HK-2 (cell line): ENCODE measurements at regions not wholly inside any gene's neighbourhood (a gene's known extent, or its start where the extent isn't known, plus 50 kb on each side); places are given as distances from the start of the nearest gene placed in this dataset.

ENCODE experiments used
- DNase-seq: peaks from one replicate; pipeline ENCODE4 v3.0.0-alpha.2; 2018; ENCODE audit not compliant: unreplicated experiment

GRCh38 chr2:18503376-18504228 lies 56.9 kb downstream of the RDH14 start:
- no peak for DNase-seq

GRCh38 chr2:18502142-18502541 lies 58.3 kb downstream of the RDH14 start:
- DNase-seq: no peak

GRCh38 chr2:18501729-18502128 lies 58.7 kb downstream of the RDH14 start:
- DNase-seq: no peak

- DNase-seq: no peak
Measured at GRCh38 chr2:18501156-18501555, 59.3 kb downstream of the RDH14 start.

DNA sequence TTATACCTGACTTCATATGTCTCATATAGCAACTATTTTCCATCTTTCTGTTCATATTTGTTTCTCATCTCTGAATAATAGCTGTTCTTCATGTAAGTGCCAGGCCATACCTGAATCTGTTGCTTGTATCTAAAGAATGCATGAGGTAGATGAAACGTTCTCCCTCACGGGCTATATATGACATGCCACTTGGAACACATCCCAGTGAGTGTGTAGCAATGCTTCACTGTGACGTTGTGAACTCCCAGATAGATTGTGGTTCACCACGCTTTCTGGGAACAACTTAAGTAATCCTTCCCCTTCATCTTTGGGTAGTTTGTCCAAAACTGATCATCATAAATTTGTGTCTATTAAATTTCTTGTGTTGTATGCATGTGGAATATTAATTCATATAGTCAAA lies 60.1 kb downstream of the RDH14 start:
- no peak for DNase-seq

DNA sequence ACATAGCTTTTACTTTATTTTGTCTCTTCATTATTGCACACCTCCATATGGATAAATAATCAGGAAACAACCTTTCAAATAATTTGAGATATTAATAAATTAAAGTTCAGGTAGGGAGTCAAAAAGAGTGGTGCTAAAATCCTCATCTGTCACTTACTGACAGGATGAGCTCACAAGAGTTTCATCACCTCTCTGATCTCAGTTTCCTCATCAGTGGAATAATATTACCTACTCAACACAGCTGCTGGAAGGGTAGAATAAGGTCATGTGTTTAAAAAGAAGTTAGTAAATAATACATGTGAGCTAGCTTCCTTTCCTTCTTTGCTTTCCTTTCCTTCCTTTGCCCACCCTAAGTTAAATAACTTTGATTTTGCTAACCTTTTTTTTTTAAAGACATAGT lies 61.9 kb downstream of the RDH14 start:
- DNase-seq: no peak

GRCh38 chr2:18496516-18496915 lies 63.9 kb downstream of the RDH14 start:
- DNase-seq: no peak

- no peak for DNase-seq
Measured at GRCh38 chr2:18495058-18495457, 65.4 kb downstream of the RDH14 start.

DNA sequence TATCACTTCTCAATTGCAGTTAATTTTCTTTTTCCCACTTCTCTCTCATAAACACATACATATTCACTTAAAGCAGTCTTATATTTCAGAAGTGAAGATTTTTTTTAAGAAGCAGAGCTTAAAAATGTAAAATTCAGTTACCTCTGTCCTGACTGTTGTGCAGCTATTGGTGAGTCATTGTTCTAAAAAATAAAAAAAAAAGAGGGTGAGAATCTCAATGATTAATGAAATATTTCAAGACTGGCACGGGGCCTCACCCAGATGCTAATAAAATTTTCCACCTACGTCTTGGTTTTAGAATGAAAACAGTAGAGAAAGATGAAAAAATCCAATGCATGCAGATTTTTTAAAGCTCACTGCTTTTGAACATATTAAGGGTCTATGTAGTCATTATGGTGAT lies 67.7 kb downstream of the RDH14 start:
- DNase-seq: no peak

- no peak for DNase-seq
Measured at GRCh38 chr2:18491577-18491976, 68.9 kb downstream of the RDH14 start.

DNA sequence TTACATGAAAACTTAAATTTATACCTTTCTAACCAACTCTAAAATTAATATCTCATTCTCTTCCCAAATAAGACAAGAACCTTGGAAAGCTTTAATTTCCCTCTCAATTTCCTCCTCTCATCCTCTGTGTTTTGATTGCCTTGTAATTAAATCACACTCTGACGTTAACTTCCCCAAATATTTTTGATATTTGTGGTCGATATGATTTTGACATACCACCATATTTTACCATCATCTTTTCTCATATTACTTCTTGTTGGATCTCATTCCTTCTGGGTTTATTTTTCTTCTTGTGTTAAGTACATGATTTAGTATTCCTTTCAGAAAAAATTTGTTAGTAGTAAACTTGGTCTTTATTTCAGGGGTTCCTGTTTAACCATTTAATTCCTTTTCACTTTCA lies 69.6 kb downstream of the RDH14 start:
- no peak for DNase-seq

- no peak for DNase-seq
Measured at GRCh38 chr2:18487106-18487913, 73.1 kb downstream of the RDH14 start.

DNA sequence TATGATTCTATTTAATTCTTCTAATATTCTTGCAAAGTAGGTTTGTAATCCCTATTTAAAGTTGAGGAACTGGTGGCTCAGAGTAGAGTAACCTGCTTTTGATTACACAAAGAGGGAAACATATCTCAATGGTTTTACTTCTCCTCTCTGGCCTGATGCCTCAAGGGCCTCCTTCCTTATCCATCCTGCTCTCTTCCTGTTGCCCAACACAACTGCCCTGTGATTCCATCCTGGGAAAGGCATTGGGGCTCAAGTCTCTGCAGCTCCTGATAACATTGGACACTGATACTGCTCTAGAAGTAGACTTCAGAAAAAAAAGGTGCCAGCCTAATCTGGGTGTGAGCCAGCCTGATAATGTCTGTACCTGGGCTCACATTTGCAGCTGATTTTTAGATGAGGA lies 75.8 kb downstream of the RDH14 start:
- no peak for DNase-seq

- DNase-seq: no peak
Measured at GRCh38 chr2:18483896-18484295, 76.6 kb downstream of the RDH14 start.

GRCh38 chr2:18482666-18483065 lies 77.8 kb downstream of the RDH14 start:
- DNase-seq: no peak

GRCh38 chr2:18479947-18480369 lies 80.5 kb downstream of the RDH14 start:
- DNase-seq: no peak

GRCh38 chr2:18477293-18477692 lies 83.2 kb downstream of the RDH14 start:
- DNase-seq: no peak

- DNase-seq: no peak
Measured at GRCh38 chr2:18476484-18476883, 84.0 kb downstream of the RDH14 start.

DNA sequence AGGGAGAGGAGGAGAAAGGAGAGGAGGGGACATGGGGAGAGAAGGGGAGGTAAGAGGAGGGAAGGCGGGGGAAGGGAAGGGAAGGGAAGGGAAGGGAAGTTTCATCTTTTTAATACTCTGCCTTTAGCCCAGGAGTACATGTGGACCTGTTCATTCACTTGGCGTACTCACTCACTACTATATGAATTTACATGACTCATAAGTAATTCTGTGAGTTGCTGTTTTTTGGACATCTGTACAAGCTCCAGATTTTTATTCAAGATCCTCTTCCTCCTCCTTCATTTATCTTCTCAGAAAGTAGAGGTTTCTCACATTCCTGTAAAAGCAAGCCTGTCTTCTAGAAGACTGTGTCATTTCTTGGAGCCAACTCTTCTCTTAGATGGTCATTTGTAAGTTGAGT lies 84.6 kb downstream of the RDH14 start:
- no peak for DNase-seq

- DNase-seq: no peak
Measured at GRCh38 chr2:18474700-18475099, 85.8 kb downstream of the RDH14 start.

DNA sequence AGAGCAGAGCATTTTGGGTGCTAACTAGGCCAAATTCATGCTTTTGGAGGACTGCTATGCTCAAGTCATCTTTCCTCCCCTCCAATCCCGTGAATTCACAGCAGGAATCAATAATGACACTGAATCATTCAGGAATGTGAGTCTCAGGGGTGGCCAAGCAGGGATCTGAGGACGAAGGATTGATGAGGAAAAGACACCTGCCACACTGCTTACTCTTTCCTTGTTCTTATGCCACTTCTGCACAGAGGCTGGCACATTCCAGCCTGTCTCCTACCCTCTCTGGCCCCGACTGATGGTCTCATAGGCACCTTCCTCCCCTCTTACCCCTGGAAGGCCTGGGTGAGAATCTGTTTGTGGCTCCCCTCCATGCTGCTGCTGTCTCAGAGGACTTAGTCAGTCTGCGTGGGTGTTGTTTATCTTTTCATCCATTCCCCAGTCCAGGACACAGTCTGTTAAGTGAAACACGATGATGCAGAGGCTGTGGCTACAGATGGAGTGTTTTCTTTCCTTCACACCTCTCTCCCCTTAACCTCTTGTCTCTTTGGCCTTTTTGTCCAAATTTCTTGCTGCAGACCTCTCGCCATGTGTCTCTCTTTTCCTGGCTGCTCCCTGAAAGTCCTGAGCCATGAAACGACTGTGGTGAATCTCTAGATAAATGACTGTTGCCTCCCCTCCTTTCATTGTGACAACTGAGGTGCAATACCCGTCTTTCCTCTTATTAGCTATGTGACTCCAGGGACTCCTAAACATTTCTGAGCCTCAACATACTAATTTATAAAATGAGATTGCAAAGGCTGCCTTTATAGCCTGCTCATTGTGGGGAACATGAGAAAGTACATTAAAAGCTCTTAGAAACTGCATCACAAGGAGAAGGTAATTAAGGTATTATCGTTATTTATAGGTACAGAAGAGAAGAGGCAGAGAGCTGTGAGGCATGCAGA lies 86.9 kb downstream of the RDH14 start:
- no peak for DNase-seq

- DNase-seq: no peak
Measured at GRCh38 chr2:18467749-18468360, 92.6 kb downstream of the RDH14 start.
